Fibroblast of villous mesenchyme (primary cell): ENCODE measurements at regions not wholly inside any gene's neighbourhood (a gene's known extent, or its start where the extent isn't known, plus 50 kb on each side); places are given as distances from the start of the nearest gene placed in this dataset.

Experiments used
- DNase-seq: peaks from one replicate; pipeline ENCODE4 v3.0.0-alpha.2; 2010; ENCODE audit warnings: low read depth
- H3K4me3 ChIP-seq: 2 replicates; pipeline ENCODE4 v1.5.1; 2011; ENCODE audit warnings: low read depth, mild to moderate bottlenecking, low read length
- CTCF ChIP-seq: IDR thresholded peaks from 2 replicates; pipeline ENCODE4 v1.5.1; 2012; ENCODE audit warnings: low read depth, mild to moderate bottlenecking, low read length; ENCODE audit not compliant: insufficient read depth

GRCh38 chr4:130486186-130486585 lies 1390.2 kb downstream of the C4orf33 start:
- DNase-seq: peak; percentile 0
- no peak overlapping the region for H3K4me3 ChIP-seq
- TF ChIP-seq CTCF: no peak

GRCh38 chr4:130486841-130487240 lies 1390.9 kb downstream of the C4orf33 start:
- no peak overlapping the region for H3K4me3 ChIP-seq
- TF ChIP-seq CTCF: no peak
- no peak for DNase-seq

GRCh38 chr4:130510661-130511060 lies 1414.7 kb downstream of the C4orf33 start:
- no peak overlapping the region for H3K4me3 ChIP-seq
- no peak for DNase-seq
- TF ChIP-seq CTCF: no peak

GRCh38 chr4:130511776-130512175 lies 1415.8 kb downstream of the C4orf33 start:
- no peak for TF ChIP-seq CTCF
- DNase-seq: no peak
- H3K4me3 ChIP-seq: no peak overlapping the region

- H3K4me3 ChIP-seq: no peak overlapping the region
Measured at GRCh38 chr4:130524057-130524456, 1428.1 kb downstream of the C4orf33 start.

GRCh38 chr4:130530505-130530904 lies 1434.6 kb downstream of the C4orf33 start:
- H3K4me3 ChIP-seq: no peak overlapping the region
- TF ChIP-seq CTCF: no peak
- DNase-seq: no peak

More at GRCh38 chr4:130524057-130524456, 1428.1 kb downstream of the C4orf33 start:
- no peak for TF ChIP-seq CTCF
- no peak for DNase-seq

- no peak for TF ChIP-seq CTCF
- no peak overlapping the region for H3K4me3 ChIP-seq
- no peak for DNase-seq
Measured at GRCh38 chr4:130534651-130535050, 1438.7 kb downstream of the C4orf33 start.
